ENCODE measurements at regions not wholly inside any gene's neighbourhood (a gene's known extent, or its start where the extent isn't known, plus 50 kb on each side); places are given as distances from the start of the nearest gene placed in this dataset.

DNA sequence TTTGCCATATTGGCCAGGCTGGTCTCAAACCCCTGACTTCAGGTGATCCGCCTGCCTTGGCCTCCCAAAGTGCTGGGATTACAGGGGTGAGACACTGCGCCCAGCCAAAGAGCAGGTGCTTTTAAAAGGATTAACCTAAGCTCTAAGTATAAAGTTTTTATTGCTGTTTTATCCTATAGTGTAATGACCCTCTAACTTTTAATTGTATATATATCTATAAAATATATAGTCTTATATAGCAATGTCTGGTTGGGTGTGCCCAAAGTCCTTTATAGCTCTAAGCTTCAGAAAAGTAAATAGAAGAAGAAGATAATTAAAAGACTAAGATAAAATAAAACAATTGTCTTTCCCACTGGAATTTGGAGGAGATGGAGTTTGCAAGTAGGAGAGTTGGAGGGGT lies 73.8 kb upstream of the ATP5PO start:
- no peak overlapping the region for H2AFZ ChIP-seq
- no peaks in the 10 kb centered on the region for H3K79me2 ChIP-seq
- H4K20me1 ChIP-seq (ENCODE audit: insufficient read depth, poor library complexity, severe bottlenecking) = no peaks in the 10 kb centered on the region
- DNase-seq (ENCODE audit: low spot score) = no peak
- no peak overlapping the region for H3K4me3 ChIP-seq
- H3K4me1 ChIP-seq (ENCODE audit: insufficient read depth) = no peaks in the 10 kb centered on the region
- H3K27me3 ChIP-seq = no peaks in the 10 kb centered on the region
- H3K9me3 ChIP-seq (ENCODE audit: low read depth) = no peaks in the 10 kb centered on the region
- no peak for TF ChIP-seq CTCF (IDR thresholded peaks at IDR 0.05; ENCODE audit: poor library complexity)
- TF ChIP-seq EZH2 (IDR thresholded peaks at IDR 0.05; ENCODE audit: borderline replicate concordance) = no peak
- 83% methylated on average over 2 of the region's 2 CpGs for WGBS (ENCODE audit: low lambda C conversion rate, missing lambda C conversion rate)
- no peaks in the 10 kb centered on the region for H3K36me3 ChIP-seq (replicated peaks; ENCODE audit: insufficient read depth, low read depth)
- no peaks in the 10 kb centered on the region for H3K9me2 ChIP-seq (replicated peaks; ENCODE audit: insufficient read depth)
- no peak overlapping the region for H3K27ac ChIP-seq
- no peak overlapping the region for H3K4me2 ChIP-seq

- Histone ChIP-seq H3K36me3 (replicated peaks; ENCODE audit: insufficient read depth, low read depth) (no peaks in the 10 kb centered on the region), H3K27ac (no peak overlapping the region), H4K20me1 (ENCODE audit: insufficient read depth, poor library complexity, severe bottlenecking) (no peaks in the 10 kb centered on the region), H3K9me3 (ENCODE audit: low read depth) (no peaks in the 10 kb centered on the region), H3K4me2 (no peak overlapping the region), H3K4me3 (no peak overlapping the region), H3K9me2 (replicated peaks; ENCODE audit: insufficient read depth) (no peaks in the 10 kb centered on the region), H3K4me1 (ENCODE audit: insufficient read depth) (no peaks in the 10 kb centered on the region), H3K27me3 (no peaks in the 10 kb centered on the region), H3K79me2 (no peaks in the 10 kb centered on the region), H2AFZ (no peak overlapping the region)
- TF ChIP-seq EZH2phosphoT487 (IDR thresholded peaks at IDR 0.05; ENCODE audit: low read depth, severe bottlenecking, unreplicated experiment) (no peak), CTCF (IDR thresholded peaks at IDR 0.05; ENCODE audit: poor library complexity) (no peak), EZH2 (IDR thresholded peaks at IDR 0.05; ENCODE audit: borderline replicate concordance) (no peak)
- DNase-seq (ENCODE audit: low spot score) = no peak
- WGBS (ENCODE audit: low lambda C conversion rate, missing lambda C conversion rate) = 80% methylated on average over 10 of the region's 10 CpGs
These were observed 72.8 kb upstream of the ATP5PO start for GRCh38 chr21:33988237-33989017.

DNA sequence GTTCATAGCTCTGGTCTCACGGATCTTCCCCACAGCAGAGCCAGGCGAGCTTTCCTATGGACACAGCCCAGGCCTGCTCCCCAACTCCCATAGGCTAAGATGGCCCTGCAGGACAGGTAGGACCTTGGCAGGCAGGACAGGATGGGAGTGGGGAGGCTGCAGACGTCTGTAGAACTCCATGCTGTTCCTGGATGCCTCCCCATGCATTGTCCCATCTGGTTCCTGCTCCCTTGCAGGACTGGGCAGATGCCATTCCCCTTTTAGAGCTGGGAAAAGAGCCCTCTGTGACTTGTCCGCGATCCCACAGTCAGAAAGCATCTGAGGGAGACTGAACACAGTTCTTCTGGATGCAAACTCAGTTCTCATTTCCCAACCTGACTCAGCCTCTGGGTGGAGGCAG lies 71.9 kb upstream of the ATP5PO start:
- no peak overlapping the region for H3K4me3 ChIP-seq
- WGBS (ENCODE audit: low lambda C conversion rate, missing lambda C conversion rate) = 97% methylated on average over 5 of the region's 5 CpGs
- H3K4me1 ChIP-seq (ENCODE audit: insufficient read depth) = no peaks in the 10 kb centered on the region
- H3K27me3 ChIP-seq = no peaks in the 10 kb centered on the region
- no peaks in the 10 kb centered on the region for H3K36me3 ChIP-seq (replicated peaks; ENCODE audit: insufficient read depth, low read depth)
- no peaks in the 10 kb centered on the region for H3K79me2 ChIP-seq
- H2AFZ ChIP-seq = no peak overlapping the region
- no peaks in the 10 kb centered on the region for H3K9me2 ChIP-seq (replicated peaks; ENCODE audit: insufficient read depth)
- H3K27ac ChIP-seq = no peak overlapping the region
- DNase-seq (ENCODE audit: low spot score) = no peak
- no peak overlapping the region for H3K4me2 ChIP-seq
- no peaks in the 10 kb centered on the region for H3K9me3 ChIP-seq (ENCODE audit: low read depth)
- TF ChIP-seq EZH2phosphoT487 (IDR thresholded peaks at IDR 0.05; ENCODE audit: low read depth, severe bottlenecking, unreplicated experiment) (no peak), EZH2 (IDR thresholded peaks at IDR 0.05; ENCODE audit: borderline replicate concordance) (no peak), CTCF (IDR thresholded peaks at IDR 0.05; ENCODE audit: poor library complexity) (no peak)
- H4K20me1 ChIP-seq (ENCODE audit: insufficient read depth, poor library complexity, severe bottlenecking) = no peaks in the 10 kb centered on the region
